Mesendoderm (in vitro differentiated cells): ENCODE measurements at regions not wholly inside any gene's neighbourhood (a gene's known extent, or its start where the extent isn't known, plus 50 kb on each side); places are given as distances from the start of the nearest gene placed in this dataset.
"Not testable (repeated sequence)": the region's sequence is repeated elsewhere in the genome, so short reads cannot be mapped to it uniquely, and the experiment has no call there.

Experiments used
- DNase-seq: peaks from one replicate; pipeline ENCODE4 v3.0.0; 2013
- H2AK5ac ChIP-seq: 2 replicates; pipeline ENCODE4 v1.6.1; 2013; ENCODE audit warnings: low read length, inconsistent platforms
- H2BK120ac ChIP-seq: 2 replicates; pipeline ENCODE4 v1.6.1; 2013; ENCODE audit warnings: low read depth, mild to moderate bottlenecking, low read length, moderate library complexity, mixed read lengths
- H2BK15ac ChIP-seq: replicated peaks from 2 replicates; pipeline ENCODE4 v1.6.1; 2013; ENCODE audit warnings: low read depth, mild to moderate bottlenecking, moderate library complexity
- H2BK5ac ChIP-seq: 2 replicates; pipeline ENCODE4 v1.6.1; 2013; ENCODE audit warnings: low read length, inconsistent platforms
- H3K18ac ChIP-seq: 2 replicates; pipeline ENCODE4 v1.6.1; 2013; ENCODE audit warnings: mild to moderate bottlenecking, low read length, mixed read lengths
- H3K23ac ChIP-seq: one replicate; pipeline ENCODE4 v1.6.1; 2013; ENCODE audit warnings: low read length
- H3K27ac ChIP-seq: 2 replicates; pipeline ENCODE4 v1.5.1; 2013; ENCODE audit warnings: low read depth, mild to moderate bottlenecking, inconsistent platforms, low read length, moderate library complexity
- H3K27me3 ChIP-seq: 2 replicates; pipeline ENCODE4 v1.6.1; 2013; ENCODE audit warnings: low read length, control low read depth, mild to moderate bottlenecking, inconsistent platforms; ENCODE audit not compliant: insufficient read depth, poor library complexity
- H3K36me3 ChIP-seq: 2 replicates; pipeline ENCODE4 v1.6.1; 2013; ENCODE audit warnings: low read length, inconsistent platforms; ENCODE audit not compliant: control insufficient read depth, insufficient read depth
- H3K4ac ChIP-seq: one replicate; pipeline ENCODE4 v1.6.1; 2013; ENCODE audit warnings: low read depth, mild to moderate bottlenecking, low read length, moderate library complexity
- H3K4me1 ChIP-seq: 2 replicates; pipeline ENCODE4 v1.6.1; 2013; ENCODE audit warnings: low read depth, low read length, inconsistent platforms; ENCODE audit not compliant: control insufficient read depth
- H3K4me2 ChIP-seq: 2 replicates; pipeline ENCODE4 v1.6.1; 2013; ENCODE audit warnings: low read length
- H3K4me3 ChIP-seq: 2 replicates; pipeline ENCODE4 v1.5.1; 2013; ENCODE audit warnings: mild to moderate bottlenecking, low read length
- H3K56ac ChIP-seq: one replicate; pipeline ENCODE4 v1.6.1; 2013; ENCODE audit warnings: low read length
- H3K79me1 ChIP-seq: 2 replicates; pipeline ENCODE4 v1.6.1; 2013; ENCODE audit warnings: low read length, inconsistent platforms
- H3K79me2 ChIP-seq: 2 replicates; pipeline ENCODE4 v1.6.1; 2013; ENCODE audit warnings: mild to moderate bottlenecking, low read length; ENCODE audit not compliant: control insufficient read depth, insufficient read depth
- H3K9ac ChIP-seq: 2 replicates; pipeline ENCODE4 v1.6.1; 2013; ENCODE audit warnings: low read length, inconsistent platforms
- H4K5ac ChIP-seq: one replicate; pipeline ENCODE4 v1.6.1; 2013; ENCODE audit warnings: low read length
- H4K8ac ChIP-seq: one replicate; pipeline ENCODE4 v1.6.1; 2013; ENCODE audit warnings: low read depth, mild to moderate bottlenecking, control low read depth, low read length, moderate library complexity
- WGBS: extraction: QIAGEN DNeasy Blood & Tissue Kit; methylation state at CpG from one replicate; pipeline ENCODE4 v1.1.7; 2013; ENCODE audit warnings: low lambda C conversion rate, missing lambda C conversion rate; ENCODE audit not compliant: insufficient coverage; ENCODE audit errors: extremely low coverage; 5-methylcytosine and 5-hydroxymethylcytosine counted together

GRCh38 chr6:127406722-127407121 lies 52.5 kb downstream of the KIAA0408 start:
- no CpG with 5 or more reads among the region's 5 CpGs for WGBS
- not testable (repeated sequence) for H3K23ac ChIP-seq, H4K5ac ChIP-seq, H2BK120ac ChIP-seq, H3K4me1 ChIP-seq, H2AK5ac ChIP-seq, H3K56ac ChIP-seq, H2BK5ac ChIP-seq, H2BK15ac ChIP-seq, H3K4ac ChIP-seq, DNase-seq, H3K9ac ChIP-seq, H3K79me1 ChIP-seq, H3K18ac ChIP-seq, H4K8ac ChIP-seq, H3K27me3 ChIP-seq, H3K36me3 ChIP-seq, H3K79me2 ChIP-seq, H3K4me3 ChIP-seq, H3K27ac ChIP-seq, H3K4me2 ChIP-seq

DNA sequence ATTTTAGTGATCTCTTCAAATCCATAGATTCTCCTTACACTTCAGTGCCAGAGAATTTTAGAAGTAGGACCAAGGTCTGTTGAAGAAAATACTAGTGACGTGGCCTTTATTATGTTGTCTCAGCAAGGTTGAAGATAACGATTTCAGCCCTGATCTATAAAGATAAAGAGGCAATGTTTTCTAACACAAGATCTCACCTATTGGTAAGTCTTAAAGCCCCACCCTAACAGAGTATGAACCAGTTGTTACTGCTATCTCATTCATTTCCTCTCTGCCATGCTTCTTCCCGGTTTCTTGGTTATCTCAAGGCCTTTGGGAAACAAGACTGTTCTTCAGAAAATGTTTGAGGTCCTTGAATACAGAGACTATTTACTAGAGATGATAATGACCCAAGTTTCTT lies 53.1 kb downstream of the KIAA0408 start:
- H3K27ac ChIP-seq = no peak overlapping the region
- H3K4me2 ChIP-seq = no peak overlapping the region
- H3K4me3 ChIP-seq = no peak overlapping the region
- H2BK15ac ChIP-seq = no peak overlapping the region
- no peaks in the 10 kb centered on the region for H3K36me3 ChIP-seq
- no peak overlapping the region for H3K18ac ChIP-seq
- H4K8ac ChIP-seq = no peak overlapping the region
- no peak overlapping the region for H3K56ac ChIP-seq
- no peak overlapping the region for H4K5ac ChIP-seq
- no peak overlapping the region for H2AK5ac ChIP-seq
- no peak overlapping the region for H3K4ac ChIP-seq
- no peak overlapping the region for H3K9ac ChIP-seq
- H3K23ac ChIP-seq = no peak overlapping the region
- no peaks in the 10 kb centered on the region for H3K27me3 ChIP-seq
- H3K79me2 ChIP-seq = no peaks in the 10 kb centered on the region
- peak; percentile 76 for DNase-seq
- WGBS = no CpG with 5 or more reads among the region's 3 CpGs
- H3K4me1 ChIP-seq = no peaks in the 10 kb centered on the region
- no peak overlapping the region for H2BK120ac ChIP-seq
- no peak overlapping the region for H2BK5ac ChIP-seq
- H3K79me1 ChIP-seq = no peaks in the 10 kb centered on the region

- H3K79me2 ChIP-seq = no peaks in the 10 kb centered on the region
- H2BK15ac ChIP-seq = no peak overlapping the region
- H3K79me1 ChIP-seq = no peaks in the 10 kb centered on the region
- no peaks in the 10 kb centered on the region for H3K4me1 ChIP-seq
- H4K8ac ChIP-seq = no peak overlapping the region
- H3K36me3 ChIP-seq = no peaks in the 10 kb centered on the region
- H3K27ac ChIP-seq = no peak overlapping the region
- peak overlapping the region; percentile 74 for H2BK5ac ChIP-seq
- no peak for DNase-seq
- H3K9ac ChIP-seq = no peak overlapping the region
- no peak overlapping the region for H3K18ac ChIP-seq
- no peak overlapping the region for H3K4ac ChIP-seq
- H3K23ac ChIP-seq = peak overlapping the region; percentile 7
- WGBS = no CpG with 5 or more reads among the region's 3 CpGs
- no peak overlapping the region for H3K4me2 ChIP-seq
- peak overlapping the region; percentile 19 for H3K56ac ChIP-seq
- no peak overlapping the region for H2BK120ac ChIP-seq
- H2AK5ac ChIP-seq = peak overlapping the region; percentile 60
- H3K27me3 ChIP-seq = no peaks in the 10 kb centered on the region
- H4K5ac ChIP-seq = no peak overlapping the region
- no peak overlapping the region for H3K4me3 ChIP-seq
These were observed 54.5 kb downstream of the KIAA0408 start for GRCh38 chr6:127404594-127405178.

DNA sequence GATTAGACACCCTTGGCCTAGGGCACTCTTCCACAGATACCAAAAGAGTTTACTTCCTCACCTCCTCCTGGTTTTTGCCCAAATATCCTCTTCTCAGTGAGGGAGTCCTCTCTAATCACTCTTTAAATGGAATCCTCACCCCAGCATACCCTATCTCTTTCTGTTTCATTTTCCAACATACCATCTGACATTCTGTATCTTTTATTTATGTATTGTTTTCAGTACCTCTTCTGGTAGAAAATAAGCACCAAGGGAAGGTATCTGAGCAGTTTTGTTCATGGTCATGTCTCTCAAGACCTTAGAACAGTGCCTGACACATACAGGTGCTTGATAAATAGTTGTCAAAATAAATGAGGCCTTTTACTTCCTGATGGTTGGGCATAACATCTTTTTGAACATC lies 55.1 kb downstream of the KIAA0408 start:
- no peak overlapping the region for H3K9ac ChIP-seq
- H3K56ac ChIP-seq = no peak overlapping the region

GRCh38 chr6:127403636-127404035 lies 55.6 kb downstream of the KIAA0408 start:
- H3K79me2 ChIP-seq = no peaks in the 10 kb centered on the region
- H3K4ac ChIP-seq = no peak overlapping the region
- H4K5ac ChIP-seq = no peak overlapping the region
- H3K18ac ChIP-seq = no peak overlapping the region
- no peaks in the 10 kb centered on the region for H3K36me3 ChIP-seq
- H2BK5ac ChIP-seq = no peak overlapping the region
- WGBS = no CpG with 5 or more reads among the region's 2 CpGs
- H3K79me1 ChIP-seq = no peaks in the 10 kb centered on the region
- H3K27me3 ChIP-seq = no peaks in the 10 kb centered on the region
- no peak overlapping the region for H3K4me2 ChIP-seq
- H3K27ac ChIP-seq = no peak overlapping the region
- no peak overlapping the region for H2BK120ac ChIP-seq
- H3K4me1 ChIP-seq = no peaks in the 10 kb centered on the region
- H2AK5ac ChIP-seq = no peak overlapping the region
- H3K56ac ChIP-seq = no peak overlapping the region
- no peak overlapping the region for H2BK15ac ChIP-seq
- no peak for DNase-seq
- no peak overlapping the region for H3K23ac ChIP-seq
- no peak overlapping the region for H3K4me3 ChIP-seq
- H3K9ac ChIP-seq = no peak overlapping the region
- H4K8ac ChIP-seq = no peak overlapping the region

More for the DNA sequence above, 55.1 kb downstream of the KIAA0408 start:
- H2BK15ac ChIP-seq = no peak overlapping the region
- H3K27me3 ChIP-seq = no peaks in the 10 kb centered on the region
- H3K4ac ChIP-seq = no peak overlapping the region
- no peak overlapping the region for H3K23ac ChIP-seq
- H4K8ac ChIP-seq = no peak overlapping the region
- no peak overlapping the region for H2BK120ac ChIP-seq
- H3K18ac ChIP-seq = no peak overlapping the region
- no peaks in the 10 kb centered on the region for H3K36me3 ChIP-seq
- H2BK5ac ChIP-seq = no peak overlapping the region
- H3K79me1 ChIP-seq = no peaks in the 10 kb centered on the region
- no peaks in the 10 kb centered on the region for H3K4me1 ChIP-seq
- H3K4me3 ChIP-seq = no peak overlapping the region
- H2AK5ac ChIP-seq = no peak overlapping the region
- no peak overlapping the region for H4K5ac ChIP-seq
- no peak overlapping the region for H3K27ac ChIP-seq
- no peak for DNase-seq
- no peak overlapping the region for H3K4me2 ChIP-seq
- H3K79me2 ChIP-seq = no peaks in the 10 kb centered on the region

DNA sequence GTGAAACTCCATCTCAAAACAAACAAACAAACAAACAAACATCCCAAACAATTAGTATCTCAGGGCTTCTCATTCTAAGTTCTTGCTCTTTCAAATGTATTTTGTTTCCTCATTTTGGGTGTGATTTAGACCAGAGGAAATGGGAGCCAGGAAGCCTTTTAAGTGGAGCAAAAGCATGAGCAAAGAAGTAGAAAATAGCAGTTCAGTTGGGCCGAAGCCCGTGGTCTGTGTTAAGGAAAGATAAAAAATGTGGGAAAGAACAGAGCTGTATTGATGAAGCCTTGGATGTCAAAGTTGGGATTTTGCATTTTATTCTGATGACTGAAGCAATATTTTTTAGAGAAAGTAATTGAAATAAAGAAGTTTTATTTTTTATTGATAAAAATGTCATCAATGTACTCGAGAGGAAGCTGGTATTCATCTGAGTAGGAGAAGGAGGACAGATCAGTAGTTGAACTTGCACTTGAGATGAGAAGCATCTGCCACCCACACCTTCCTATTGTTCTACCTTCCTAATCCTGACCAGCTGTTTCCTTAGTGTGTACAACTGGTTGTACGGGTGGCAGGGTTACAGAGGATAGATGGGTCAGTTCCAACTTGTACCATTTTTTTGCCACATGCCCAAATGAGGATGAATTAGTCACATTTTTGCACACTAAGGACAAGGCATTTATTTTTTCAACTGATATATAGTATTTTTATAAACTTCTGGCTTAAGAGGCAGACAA lies 56.1 kb downstream of the KIAA0408 start:
- WGBS = 100% methylated on average over 1 of the region's 4 CpGs

More for the DNA sequence above, 56.1 kb downstream of the KIAA0408 start:
- H3K4me2 ChIP-seq = no peak overlapping the region
- no peak overlapping the region for H2BK5ac ChIP-seq
- H3K36me3 ChIP-seq = no peaks in the 10 kb centered on the region
- no peaks in the 10 kb centered on the region for H3K27me3 ChIP-seq
- H2AK5ac ChIP-seq = no peak overlapping the region
- H3K4ac ChIP-seq = no peak overlapping the region
- H2BK15ac ChIP-seq = no peak overlapping the region
- H3K56ac ChIP-seq = no peak overlapping the region
- no peak for DNase-seq
- H3K23ac ChIP-seq = no peak overlapping the region
- H3K4me1 ChIP-seq = no peaks in the 10 kb centered on the region
- H3K79me2 ChIP-seq = no peaks in the 10 kb centered on the region
- H3K9ac ChIP-seq = no peak overlapping the region
- H3K4me3 ChIP-seq = no peak overlapping the region
- H4K8ac ChIP-seq = no peak overlapping the region
- H3K79me1 ChIP-seq = no peaks in the 10 kb centered on the region
- H2BK120ac ChIP-seq = no peak overlapping the region
- no peak overlapping the region for H3K27ac ChIP-seq
- no peak overlapping the region for H4K5ac ChIP-seq
- no peak overlapping the region for H3K18ac ChIP-seq
